SKM-1 (cell line): ENCODE measurements at regions not wholly inside any gene's neighbourhood (a gene's known extent, or its start where the extent isn't known, plus 50 kb on each side); places are given as distances from the start of the nearest gene placed in this dataset.

Experiments
- DNase-seq: peaks from one replicate; lab custom pipeline; 2025; ENCODE audit not compliant: unreplicated experiment; lab: John Stamatoyannopoulos, UW

GRCh38 chr7:22565315-22565811 lies 65.4 kb upstream of the STEAP1B start:
- DNase-seq = no peak

DNA sequence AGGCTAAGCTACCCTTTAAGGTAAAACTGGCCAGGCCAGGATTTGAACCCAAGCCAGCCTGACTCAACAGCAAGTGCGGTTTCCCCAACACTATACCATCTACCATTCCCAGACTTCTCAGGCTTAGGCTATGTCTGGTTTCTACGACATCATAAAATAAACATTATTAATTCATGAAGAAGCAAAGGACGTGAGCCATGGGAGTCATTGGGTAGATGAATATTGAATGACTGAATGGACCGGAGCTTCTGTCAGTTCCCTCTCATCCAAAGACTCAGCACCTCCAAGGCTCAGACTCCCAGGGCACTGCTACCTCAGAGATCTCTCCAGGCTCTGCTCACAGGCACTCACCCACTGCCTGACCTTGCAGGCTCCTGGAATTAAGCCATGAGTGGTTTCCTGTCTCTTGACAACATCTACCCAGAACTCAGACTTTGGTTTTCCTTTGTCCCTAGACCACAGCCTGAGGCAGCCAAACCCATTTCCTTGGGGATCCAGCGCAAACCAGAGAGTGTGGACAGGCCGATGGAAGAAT lies 64.6 kb upstream of the STEAP1B start:
- DNase-seq = no peak

- DNase-seq = no peak
Observed at GRCh38 chr7:22563621-22564241, 63.7 kb upstream of the STEAP1B start.

GRCh38 chr7:22563032-22563501 lies 63.1 kb upstream of the STEAP1B start:
- no peak for DNase-seq

DNA sequence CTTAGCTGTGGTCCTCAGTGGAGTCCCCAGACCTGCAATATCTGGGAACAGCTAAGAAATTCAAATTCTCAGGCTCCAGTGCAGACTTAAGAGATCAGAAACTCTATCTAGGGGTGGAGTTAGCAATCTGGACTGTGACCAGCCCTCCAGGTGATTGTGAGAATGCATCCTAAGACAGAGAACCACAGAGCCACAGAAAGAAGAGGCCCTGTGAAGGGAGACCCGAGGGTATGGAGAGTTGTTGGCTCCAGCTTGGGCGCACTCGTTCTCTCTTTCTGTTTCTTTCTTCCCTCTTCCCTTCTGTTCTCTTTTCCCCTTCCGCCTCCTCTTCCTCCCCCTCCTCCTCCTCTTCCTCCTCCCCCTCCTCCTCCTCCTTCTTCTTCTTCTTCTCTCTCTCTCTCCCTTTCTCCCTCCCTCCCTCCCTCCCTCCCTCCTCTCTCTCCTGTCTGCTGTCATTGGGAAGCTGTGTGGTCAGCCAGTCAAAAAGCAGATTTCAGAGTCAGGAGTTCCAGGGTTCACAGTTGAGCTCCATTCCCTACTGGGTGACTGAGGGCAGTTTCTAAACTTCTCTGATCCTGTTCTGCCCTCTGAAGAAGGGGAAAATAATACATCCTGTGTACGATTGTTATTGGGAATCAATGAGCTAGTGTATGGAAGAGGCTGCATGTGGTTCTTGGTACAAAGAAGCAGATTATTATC lies 62.1 kb upstream of the STEAP1B start:
- DNase-seq = no peak

DNA sequence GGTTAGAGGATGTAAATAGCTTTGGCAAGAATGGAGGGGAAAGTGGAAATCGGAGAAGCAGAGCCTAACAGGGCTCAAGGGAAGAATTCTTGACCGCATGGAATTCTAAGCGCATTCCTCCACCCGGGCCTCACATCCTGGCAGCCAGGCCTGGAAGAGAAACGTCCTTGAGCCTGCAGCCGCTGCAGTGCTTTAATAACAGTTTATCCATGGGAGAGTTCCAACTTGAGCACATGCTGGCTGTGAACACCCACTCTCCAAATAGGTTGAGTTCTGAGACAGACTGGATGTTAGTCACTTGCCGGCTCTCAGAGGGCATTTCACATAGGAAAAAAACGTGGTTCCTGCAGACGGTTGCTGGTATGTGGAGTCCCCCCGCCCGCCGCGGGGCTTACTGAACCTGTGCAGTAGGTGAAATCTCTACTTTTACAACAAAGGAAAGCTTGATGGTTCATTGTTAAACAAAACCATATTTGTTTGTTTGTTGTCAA lies 61.4 kb upstream of the STEAP1B start:
- DNase-seq = no peak

- peak; percentile 72 for DNase-seq
Observed at GRCh38 chr7:22559829-22560489, 60.0 kb upstream of the STEAP1B start.

- DNase-seq = no peak
Observed at GRCh38 chr7:22557167-22557566, 57.2 kb upstream of the STEAP1B start.

DNA sequence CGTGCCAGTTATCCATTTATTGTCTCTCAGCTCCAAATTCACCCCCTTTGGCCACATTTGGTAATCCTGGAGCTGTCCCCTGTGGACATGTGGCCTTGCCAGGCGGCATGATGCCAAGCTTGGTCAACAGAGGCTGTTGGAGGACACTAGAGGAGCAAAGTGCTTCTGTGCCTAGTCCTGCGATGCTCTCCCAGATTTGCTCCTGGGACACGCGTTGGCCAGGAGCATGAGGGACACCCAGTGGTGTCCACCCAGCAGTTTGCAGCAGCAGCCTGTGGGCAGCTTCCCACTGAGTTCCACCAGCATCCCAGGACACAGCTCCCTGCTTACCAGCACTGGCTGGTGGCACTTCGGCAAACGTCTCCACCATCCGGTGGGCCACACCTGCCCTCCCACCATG lies 55.5 kb upstream of the STEAP1B start:
- DNase-seq = no peak

DNA sequence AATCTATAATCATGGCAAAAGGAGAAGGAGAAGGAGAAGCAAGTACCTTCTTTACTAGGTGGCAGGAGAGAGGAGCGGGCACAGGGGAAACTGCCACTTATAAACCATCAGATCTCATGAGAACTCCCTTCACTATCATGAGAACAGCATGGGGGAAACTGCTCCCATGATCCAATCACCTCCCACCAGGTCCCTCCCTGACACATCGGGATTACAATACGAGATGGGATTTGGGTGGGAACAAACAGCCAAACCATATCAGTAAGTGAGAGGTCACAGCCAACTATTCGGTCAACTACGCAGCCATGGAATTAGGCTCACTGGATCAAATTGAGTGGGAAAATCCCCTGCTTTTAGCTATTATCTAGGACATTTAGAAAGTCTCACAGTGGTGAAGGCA lies 54.2 kb upstream of the STEAP1B start:
- DNase-seq = no peak

- DNase-seq = no peak
Observed at GRCh38 chr7:22551768-22552513, 52.0 kb upstream of the STEAP1B start.

GRCh38 chr7:22550514-22551030 lies 50.6 kb upstream of the STEAP1B start:
- DNase-seq = no peak

DNA sequence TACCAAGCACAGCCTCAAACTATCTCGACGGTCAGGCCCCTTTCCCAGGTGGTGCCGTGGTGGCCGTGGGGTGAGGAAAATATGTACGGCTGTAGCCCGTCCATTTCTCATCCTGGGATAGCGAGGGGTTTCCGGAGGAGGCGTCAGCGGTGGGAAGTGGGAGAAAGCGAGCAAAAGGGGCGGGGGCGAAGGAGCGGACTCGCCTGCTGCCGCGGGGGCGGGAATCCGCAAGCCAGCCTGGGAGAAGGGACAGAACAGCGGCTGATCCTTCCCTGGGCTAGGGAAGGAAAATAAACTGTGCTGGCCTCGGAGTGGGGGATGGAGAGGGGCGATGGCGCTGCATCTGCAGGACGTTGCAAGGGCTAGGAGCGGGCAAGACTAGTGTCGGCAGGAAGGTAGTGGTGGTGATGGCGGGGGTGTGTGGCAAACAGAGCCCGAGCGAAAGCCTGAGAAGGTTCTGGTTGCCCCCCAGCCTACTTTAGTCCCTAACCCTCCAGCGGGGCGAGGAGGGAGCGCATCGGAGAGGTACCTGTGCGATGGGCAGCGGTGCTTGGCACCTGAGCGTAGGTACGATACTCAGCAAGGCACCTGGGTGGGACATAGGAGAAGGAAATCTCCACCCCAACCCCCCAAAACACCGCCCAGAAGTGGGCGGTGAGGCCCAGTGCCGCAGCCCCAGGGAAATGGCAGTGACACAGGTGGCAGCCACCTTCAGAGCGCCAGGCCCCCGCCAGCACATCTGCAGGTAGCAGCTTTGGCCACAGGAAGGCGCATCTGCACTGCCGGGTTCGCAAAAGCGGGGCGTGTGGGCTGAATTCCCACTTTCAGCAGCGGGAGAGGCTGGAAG lies 49.9 kb upstream of the STEAP1B start:
- DNase-seq = no peak
